Prostate gland (tissue), 2 donors: ENCODE measurements at regions not wholly inside any gene's neighbourhood (a gene's known extent, or its start where the extent isn't known, plus 50 kb on each side); places are given as distances from the start of the nearest gene placed in this dataset.

ENCODE experiments used
- CTCF ChIP-seq, 4 experiments: fragments of 200-600 bp in 2 of 4; fragments of 450-650 bp in 2 of 4; sonication (generic) in 2 of 4; IDR thresholded peaks; 1 replicate in 3 of 4; 2 replicates in 1 of 4; pipeline ENCODE4 v1.5.1; 2016 to 2019; ENCODE audit warnings: antibody characterized with exemption in 4 of 4, mild to moderate bottlenecking in 2 of 4, moderate library complexity in 2 of 4
- POLR2A ChIP-seq: fragments of 450-650 bp; IDR thresholded peaks from one replicate; pipeline ENCODE4 v1.6.1; 2016; ENCODE audit warnings: antibody characterized with exemption, mild to moderate bottlenecking
- POLR2AphosphoS5 ChIP-seq: sonication (generic); formaldehyde crosslinking; IDR thresholded peaks from one replicate; pipeline ENCODE4 v1.6.1; 2017; ENCODE audit warnings: antibody characterized with exemption

GRCh38 chr9:130772185-130772584 is 62.9 kb upstream of the ABL1 start:
- TF ChIP-seq CTCF (IDR thresholded peaks at IDR 0.05) (no peak), POLR2A (no peak), POLR2AphosphoS5 (no peak)
